ENCODE measurements at regions not wholly inside any gene's neighbourhood (a gene's known extent, or its start where the extent isn't known, plus 50 kb on each side); places are given as distances from the start of the nearest gene placed in this dataset.

GRCh38 chr5:82405618-82406204, 127.6 kb upstream of the RPS23 start:
- no peak overlapping the region for H3K27ac Mint-ChIP-seq
- H3K36me3 Mint-ChIP-seq, result no peaks in the 10 kb centered on the region
- no peak overlapping the region for H3K4me3 Mint-ChIP-seq
- H3K4me1 Mint-ChIP-seq (ENCODE audit: low read depth), result no peaks in the 10 kb centered on the region
- H3K27me3 Mint-ChIP-seq, result no peaks in the 10 kb centered on the region
- H3K9me3 Mint-ChIP-seq (ENCODE audit: low read depth), result peaks cover 3% of the 10 kb centered on the region

DNA sequence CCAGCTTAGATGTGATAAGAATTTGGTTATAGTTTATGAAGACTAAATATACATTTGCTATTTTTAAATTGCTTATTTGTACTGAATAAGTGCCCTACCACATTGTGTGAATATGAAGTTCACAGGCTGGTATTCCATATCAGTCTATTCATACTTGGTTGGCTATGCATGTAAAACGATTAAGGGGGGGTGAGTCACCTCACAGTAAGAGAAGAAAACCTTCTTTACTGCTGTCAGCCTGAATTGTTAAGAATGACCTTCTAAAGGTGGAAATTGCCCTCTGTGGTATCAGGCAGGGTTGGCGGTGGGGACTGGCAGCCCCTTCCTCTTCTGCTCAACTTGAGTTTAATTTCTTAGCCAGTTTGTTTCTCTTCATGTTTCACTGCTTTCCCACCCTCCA, 127.0 kb upstream of the RPS23 start:
- Mint-ChIP-seq H3K36me3 (no peaks in the 10 kb centered on the region), H3K27me3 (no peaks in the 10 kb centered on the region), H3K4me3 (no peak overlapping the region)

GRCh38 chr5:82404382-82404945, 126.3 kb upstream of the RPS23 start:
- Mint-ChIP-seq H3K27me3 (no peaks in the 10 kb centered on the region), H3K9me3 (ENCODE audit: low read depth) (peaks cover 3% of the 10 kb centered on the region), H3K4me3 (no peak overlapping the region), H3K27ac (no peak overlapping the region), H3K36me3 (no peaks in the 10 kb centered on the region), H3K4me1 (ENCODE audit: low read depth) (no peaks in the 10 kb centered on the region)

More for the DNA sequence above, 127.0 kb upstream of the RPS23 start:
- Mint-ChIP-seq H3K9me3 (ENCODE audit: low read depth) (peaks cover 3% of the 10 kb centered on the region), H3K4me1 (ENCODE audit: low read depth) (no peaks in the 10 kb centered on the region), H3K27ac (no peak overlapping the region)

- Mint-ChIP-seq H3K9me3 (ENCODE audit: low read depth) (peaks cover 3% of the 10 kb centered on the region), H3K36me3 (no peaks in the 10 kb centered on the region), H3K27me3 (no peaks in the 10 kb centered on the region), H3K27ac (no peak overlapping the region), H3K4me3 (no peak overlapping the region), H3K4me1 (ENCODE audit: low read depth) (no peaks in the 10 kb centered on the region)
Measured at GRCh38 chr5:82403724-82404123, 125.6 kb upstream of the RPS23 start.

- H3K4me3 Mint-ChIP-seq, result no peak overlapping the region
- no peak overlapping the region for H3K27ac Mint-ChIP-seq
- no peaks in the 10 kb centered on the region for H3K4me1 Mint-ChIP-seq (ENCODE audit: low read depth)
- peaks cover 3% of the 10 kb centered on the region for H3K9me3 Mint-ChIP-seq (ENCODE audit: low read depth)
- H3K36me3 Mint-ChIP-seq, result no peaks in the 10 kb centered on the region
- no peaks in the 10 kb centered on the region for H3K27me3 Mint-ChIP-seq
Measured at GRCh38 chr5:82403026-82403425, 124.9 kb upstream of the RPS23 start.

DNA sequence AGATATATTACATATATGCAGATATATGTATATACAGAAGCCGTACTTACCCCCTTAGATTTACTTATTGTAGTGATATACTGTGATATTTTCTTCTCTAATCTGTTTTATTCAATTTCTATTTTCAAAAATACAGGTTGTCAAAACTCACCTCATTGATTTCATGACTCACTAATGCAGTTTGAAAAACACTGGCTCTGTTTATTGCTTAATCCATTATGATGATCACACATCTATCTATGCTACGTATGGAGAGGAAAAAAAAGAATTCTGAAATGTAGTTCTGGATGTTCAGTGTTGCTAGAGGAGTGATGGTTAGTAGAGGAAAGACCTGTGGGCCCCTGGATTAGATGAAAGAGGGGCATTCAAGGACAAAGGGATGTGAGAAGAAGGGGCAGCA, 121.0 kb upstream of the RPS23 start:
- H3K9me3 Mint-ChIP-seq (ENCODE audit: low read depth), result peaks cover under 1% of the 10 kb centered on the region
- no peak overlapping the region for H3K4me3 Mint-ChIP-seq
- no peak overlapping the region for H3K27ac Mint-ChIP-seq
- H3K27me3 Mint-ChIP-seq, result no peaks in the 10 kb centered on the region
- no peaks in the 10 kb centered on the region for H3K4me1 Mint-ChIP-seq (ENCODE audit: low read depth)
- H3K36me3 Mint-ChIP-seq, result no peaks in the 10 kb centered on the region

DNA sequence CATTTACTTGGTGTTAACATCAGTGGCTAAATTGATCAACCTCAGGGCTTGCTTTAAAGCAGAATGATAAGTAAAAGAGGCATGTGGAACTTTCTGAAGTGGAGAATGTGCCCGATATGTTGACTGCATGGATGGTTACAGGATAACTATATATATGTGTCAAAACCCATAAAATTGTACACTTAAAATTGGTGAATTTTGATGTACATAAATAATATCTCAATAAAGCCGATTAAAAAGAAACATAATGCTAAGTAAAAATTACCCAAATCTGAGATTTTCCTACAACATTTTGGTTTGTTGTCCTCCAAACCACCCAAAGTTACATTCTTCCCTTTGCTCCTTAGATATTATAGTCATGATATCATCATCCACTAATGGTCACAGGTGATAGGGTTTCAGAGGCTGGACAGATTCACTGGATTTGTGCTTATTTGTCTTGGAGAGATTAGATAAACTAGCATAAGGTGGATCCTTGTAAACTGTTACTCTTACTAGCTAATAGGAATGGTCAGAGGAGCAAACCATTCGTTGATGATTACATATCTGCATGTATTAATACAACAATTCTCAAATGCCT, 119.7 kb upstream of the RPS23 start:
- no peaks in the 10 kb centered on the region for H3K27me3 Mint-ChIP-seq
- H3K27ac Mint-ChIP-seq, result no peak overlapping the region
- H3K36me3 Mint-ChIP-seq, result no peaks in the 10 kb centered on the region
- H3K4me3 Mint-ChIP-seq, result no peak overlapping the region
- H3K4me1 Mint-ChIP-seq (ENCODE audit: low read depth), result no peaks in the 10 kb centered on the region
- H3K9me3 Mint-ChIP-seq (ENCODE audit: low read depth), result no peaks in the 10 kb centered on the region

GRCh38 chr5:82396871-82397514, 118.8 kb upstream of the RPS23 start:
- H3K27ac Mint-ChIP-seq, result no peak overlapping the region
- no peaks in the 10 kb centered on the region for H3K4me1 Mint-ChIP-seq (ENCODE audit: low read depth)
- H3K9me3 Mint-ChIP-seq (ENCODE audit: low read depth), result no peaks in the 10 kb centered on the region
- H3K27me3 Mint-ChIP-seq, result peaks cover 3% of the 10 kb centered on the region
- H3K4me3 Mint-ChIP-seq, result no peak overlapping the region
- H3K36me3 Mint-ChIP-seq, result no peaks in the 10 kb centered on the region

DNA sequence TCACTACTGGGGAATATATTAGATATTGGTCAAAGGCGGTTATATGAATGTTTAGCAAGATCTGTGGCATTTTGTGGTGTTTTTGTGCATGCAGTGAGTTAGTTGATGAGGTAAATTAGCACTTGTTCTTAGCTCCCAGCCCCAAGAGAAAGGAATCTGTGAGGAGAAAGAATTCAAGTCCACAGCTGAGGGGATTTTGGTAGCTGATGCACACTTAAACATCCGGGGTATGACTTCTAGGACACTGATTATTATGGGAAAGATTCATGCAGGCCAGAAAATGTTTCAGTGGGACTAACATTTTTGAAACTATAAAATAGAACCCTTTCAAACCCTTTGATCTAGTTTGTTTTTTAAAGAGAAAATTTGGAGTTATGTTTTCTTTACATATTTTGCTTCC, 118.2 kb upstream of the RPS23 start:
- peaks cover 3% of the 10 kb centered on the region for H3K27me3 Mint-ChIP-seq
- peaks cover 2% of the 10 kb centered on the region for H3K36me3 Mint-ChIP-seq
- H3K27ac Mint-ChIP-seq, result no peak overlapping the region
- H3K4me3 Mint-ChIP-seq, result no peak overlapping the region
- no peaks in the 10 kb centered on the region for H3K4me1 Mint-ChIP-seq (ENCODE audit: low read depth)
- H3K9me3 Mint-ChIP-seq (ENCODE audit: low read depth), result no peaks in the 10 kb centered on the region

DNA sequence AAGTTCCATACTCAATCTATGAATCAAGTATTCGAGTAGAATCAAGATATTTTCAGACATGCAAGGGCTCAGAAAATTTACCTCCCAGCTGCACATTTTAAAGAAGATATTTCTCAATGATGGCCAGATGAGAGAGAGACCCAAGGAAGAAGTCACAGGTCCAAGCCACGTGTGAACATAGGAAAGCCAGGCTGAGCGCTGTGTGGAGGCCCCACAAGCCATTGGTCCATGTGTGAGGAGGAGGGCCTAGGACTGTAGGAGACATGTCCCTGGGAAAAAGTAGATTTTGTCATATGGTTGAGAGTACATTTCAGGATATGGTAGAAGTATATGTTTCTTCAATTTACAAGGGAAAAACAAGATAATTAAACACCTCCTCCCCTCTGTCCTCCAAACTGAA, 115.8 kb upstream of the RPS23 start:
- H3K36me3 Mint-ChIP-seq, result peaks cover 2% of the 10 kb centered on the region
- H3K4me3 Mint-ChIP-seq, result no peak overlapping the region
- H3K4me1 Mint-ChIP-seq (ENCODE audit: low read depth), result no peaks in the 10 kb centered on the region
- H3K27me3 Mint-ChIP-seq, result peaks cover 3% of the 10 kb centered on the region
- no peak overlapping the region for H3K27ac Mint-ChIP-seq
- no peaks in the 10 kb centered on the region for H3K9me3 Mint-ChIP-seq (ENCODE audit: low read depth)

- Mint-ChIP-seq H3K4me1 (ENCODE audit: low read depth) (no peaks in the 10 kb centered on the region), H3K36me3 (peaks cover 2% of the 10 kb centered on the region), H3K27me3 (peaks cover 3% of the 10 kb centered on the region), H3K4me3 (no peak overlapping the region), H3K9me3 (ENCODE audit: low read depth) (no peaks in the 10 kb centered on the region), H3K27ac (no peak overlapping the region)
Measured at GRCh38 chr5:82390088-82390487, 111.9 kb upstream of the RPS23 start.

GRCh38 chr5:82389347-82389746, 111.2 kb upstream of the RPS23 start:
- H3K36me3 Mint-ChIP-seq, result peaks cover 2% of the 10 kb centered on the region
- no peak overlapping the region for H3K4me3 Mint-ChIP-seq
- H3K4me1 Mint-ChIP-seq (ENCODE audit: low read depth), result no peaks in the 10 kb centered on the region
- H3K9me3 Mint-ChIP-seq (ENCODE audit: low read depth), result no peaks in the 10 kb centered on the region
- H3K27me3 Mint-ChIP-seq, result peaks cover 3% of the 10 kb centered on the region
- no peak overlapping the region for H3K27ac Mint-ChIP-seq

GRCh38 chr5:82388181-82388580, 110.0 kb upstream of the RPS23 start:
- Mint-ChIP-seq H3K9me3 (ENCODE audit: low read depth) (no peaks in the 10 kb centered on the region), H3K36me3 (peaks cover 2% of the 10 kb centered on the region), H3K27me3 (peaks cover 3% of the 10 kb centered on the region), H3K4me1 (ENCODE audit: low read depth) (no peaks in the 10 kb centered on the region), H3K27ac (no peak overlapping the region), H3K4me3 (no peak overlapping the region)

GRCh38 chr5:82387819-82388166, 109.6 kb upstream of the RPS23 start:
- Mint-ChIP-seq H3K4me3 (no peak overlapping the region), H3K4me1 (ENCODE audit: low read depth) (no peaks in the 10 kb centered on the region), H3K27ac (no peak overlapping the region)

DNA sequence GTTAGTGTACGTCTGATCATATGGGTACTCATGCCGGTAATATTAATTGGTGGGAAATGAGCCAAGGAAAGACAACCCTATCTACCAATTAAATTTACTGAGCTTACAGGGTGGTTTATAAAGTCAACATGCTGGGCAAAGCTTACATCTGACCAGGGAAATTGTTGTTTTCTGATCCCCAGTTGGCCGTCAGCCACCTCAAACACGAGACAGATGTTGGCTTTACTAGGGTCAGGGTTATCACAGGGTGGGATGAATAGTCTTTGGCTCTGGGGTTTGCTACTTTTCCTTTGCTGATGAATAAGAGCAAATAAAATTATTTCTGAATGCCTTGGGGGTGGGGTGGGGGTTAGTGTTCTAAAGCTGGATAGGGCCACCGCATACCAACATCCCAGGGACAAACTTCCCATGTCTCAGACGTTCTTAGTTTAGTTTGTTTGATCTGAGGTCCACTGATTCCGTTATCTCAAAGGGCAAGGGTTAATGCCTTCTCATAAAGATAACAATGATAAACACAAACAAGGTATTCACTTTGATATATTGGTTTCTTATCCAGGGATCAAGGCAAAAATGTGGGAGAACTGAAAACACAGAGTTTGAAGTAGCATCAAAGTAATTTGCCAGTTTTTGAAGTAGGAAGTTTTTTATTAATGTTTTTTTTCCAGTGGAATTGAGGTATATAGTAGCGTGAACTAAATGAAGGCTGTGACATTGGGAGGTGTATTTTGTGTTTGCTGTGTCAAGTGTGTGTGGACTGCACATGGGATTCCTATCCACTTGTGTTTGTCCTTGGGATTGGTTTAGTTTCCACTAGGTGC, 109.1 kb upstream of the RPS23 start:
- Mint-ChIP-seq H3K9me3 (ENCODE audit: low read depth) (no peaks in the 10 kb centered on the region), H3K4me3 (no peak overlapping the region), H3K27me3 (peaks cover 2% of the 10 kb centered on the region), H3K36me3 (peaks cover 2% of the 10 kb centered on the region), H3K4me1 (ENCODE audit: low read depth) (no peaks in the 10 kb centered on the region), H3K27ac (no peak overlapping the region)

More at GRCh38 chr5:82387819-82388166, 109.6 kb upstream of the RPS23 start:
- Mint-ChIP-seq H3K27me3 (peaks cover 3% of the 10 kb centered on the region), H3K9me3 (ENCODE audit: low read depth) (no peaks in the 10 kb centered on the region), H3K36me3 (peaks cover 2% of the 10 kb centered on the region)

All from activated naive CD8-positive, alpha-beta T cell (primary cell).